ENCODE measurements at regions not wholly inside any gene's neighbourhood (a gene's known extent, or its start where the extent isn't known, plus 50 kb on each side); places are given as distances from the start of the nearest gene placed in this dataset.

DNA sequence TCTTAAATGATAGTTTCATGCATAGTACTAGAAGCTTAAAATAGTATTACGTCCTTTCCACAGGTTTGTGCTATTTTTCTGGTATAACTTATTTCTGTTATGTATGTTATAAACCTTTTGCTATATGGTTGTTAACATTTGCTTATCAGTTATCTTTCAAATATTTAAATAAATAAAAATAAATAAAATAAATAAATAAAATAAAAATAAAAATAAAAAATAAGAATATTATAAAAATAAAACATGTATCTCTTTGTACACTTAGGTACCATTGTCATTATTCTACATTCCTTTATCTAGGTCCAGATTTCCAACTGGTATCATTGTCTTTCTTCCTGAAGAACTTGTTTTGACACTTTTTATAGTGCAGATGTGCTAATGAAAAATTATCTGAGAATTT is 1310.4 kb upstream of the SLC10A2 start:
- Histone ChIP-seq H3K56ac (ENCODE audit: extremely low read depth, insufficient read depth, low read length) (no peak overlapping the region), H4K20me1 (ENCODE audit: insufficient read depth, low read length) (no peaks in the 10 kb centered on the region), H3K18ac (ENCODE audit: low read depth, low read length) (no peak overlapping the region), H3K4me3 (ENCODE audit: insufficient read depth, low read depth, low read length) (no peak overlapping the region), H3K9ac (ENCODE audit: low read depth, low read length) (no peak overlapping the region), H3K36me3 (ENCODE audit: control insufficient read depth, insufficient read depth, low read length) (no peaks in the 10 kb centered on the region), H2AK5ac (ENCODE audit: low read depth, low read length) (no peak overlapping the region), H4K91ac (ENCODE audit: insufficient read depth, low read depth, low read length) (no peak overlapping the region), H2BK5ac (ENCODE audit: low read depth, low read length, poor library complexity, severe bottlenecking) (no peak overlapping the region), H2AK9ac (replicated peaks; ENCODE audit: low read depth, low read length, poor library complexity) (no peak overlapping the region), H2BK120ac (ENCODE audit: low read depth, low read length) (no peak overlapping the region), H2BK20ac (ENCODE audit: low read depth, low read length) (no peak overlapping the region), H3K4me2 (ENCODE audit: low read depth, low read length) (no peak overlapping the region), H3K4me1 (ENCODE audit: control insufficient read depth, insufficient read depth, low read length) (no peaks in the 10 kb centered on the region), H3K4ac (ENCODE audit: low read depth, low read length) (no peak overlapping the region), H3K23ac (ENCODE audit: low read depth, low read length) (no peak overlapping the region), H3K27me3 (ENCODE audit: control insufficient read depth, insufficient read depth, low read length) (no peaks in the 10 kb centered on the region), H3K14ac (replicated peaks; ENCODE audit: low read depth, low read length) (no peak overlapping the region), H3K27ac (ENCODE audit: insufficient read depth, low read length) (no peak overlapping the region), H3K79me1 (ENCODE audit: low read depth in 1 of 2, low read length in 2 of 2) (no peaks in the 10 kb centered on the region), H3K9me1 (ENCODE audit: insufficient read depth, low read length) (no peaks in the 10 kb centered on the region), H4K8ac (ENCODE audit: low read depth in 2 of 2, low read length in 2 of 2) (no peak overlapping the region), H2AFZ (replicated peaks; ENCODE audit: low read length, poor library complexity) (no peak overlapping the region), H4K5ac (ENCODE audit: low read depth, low read length) (no peak overlapping the region), H3K9me3 (ENCODE audit: control insufficient read depth, insufficient read depth, low read length) (no peaks in the 10 kb centered on the region), H2BK15ac (ENCODE audit: low read depth, low read length) (no peak overlapping the region)
- TF ChIP-seq MAFK (IDR thresholded peaks at IDR 0.05; ENCODE audit: low read depth, low read length) (no peak), FOS (IDR thresholded peaks at IDR 0.05; ENCODE audit: low read depth, low read length) (no peak), BHLHE40 (IDR thresholded peaks at IDR 0.05; ENCODE audit: low read depth, low read length) (no peak), CEBPB (IDR thresholded peaks at IDR 0.05; ENCODE audit: low read depth, low read length) (no peak), MAZ (IDR thresholded peaks at IDR 0.05; ENCODE audit: borderline replicate concordance, low read depth, low read length) (no peak), MXI1 (IDR thresholded peaks at IDR 0.05; ENCODE audit: borderline replicate concordance, low read depth, low read length) (no peak), RFX5 (IDR thresholded peaks at IDR 0.05; ENCODE audit: low read depth, low read length) (no peak), CHD1 (IDR thresholded peaks at IDR 0.05; ENCODE audit: low read depth, low read length) (no peak), RCOR1 (IDR thresholded peaks at IDR 0.05; ENCODE audit: insufficient replicate concordance, low read length) (no peak)
- TF ChIP-seq, protein P1, sequence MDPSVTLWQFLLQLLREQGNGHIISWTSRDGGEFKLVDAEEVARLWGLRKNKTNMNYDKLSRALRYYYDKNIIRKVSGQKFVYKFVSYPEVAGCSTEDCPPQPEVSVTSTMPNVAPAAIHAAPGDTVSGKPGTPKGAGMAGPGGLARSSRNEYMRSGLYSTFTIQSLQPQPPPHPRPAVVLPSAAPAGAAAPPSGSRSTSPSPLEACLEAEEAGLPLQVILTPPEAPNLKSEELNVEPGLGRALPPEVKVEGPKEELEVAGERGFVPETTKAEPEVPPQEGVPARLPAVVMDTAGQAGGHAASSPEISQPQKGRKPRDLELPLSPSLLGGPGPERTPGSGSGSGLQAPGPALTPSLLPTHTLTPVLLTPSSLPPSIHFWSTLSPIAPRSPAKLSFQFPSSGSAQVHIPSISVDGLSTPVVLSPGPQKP (IDR thresholded peaks at IDR 0.05; ENCODE audit: borderline replicate concordance, low read depth, low read length): no peak
- TF ChIP-seq, protein P2, sequence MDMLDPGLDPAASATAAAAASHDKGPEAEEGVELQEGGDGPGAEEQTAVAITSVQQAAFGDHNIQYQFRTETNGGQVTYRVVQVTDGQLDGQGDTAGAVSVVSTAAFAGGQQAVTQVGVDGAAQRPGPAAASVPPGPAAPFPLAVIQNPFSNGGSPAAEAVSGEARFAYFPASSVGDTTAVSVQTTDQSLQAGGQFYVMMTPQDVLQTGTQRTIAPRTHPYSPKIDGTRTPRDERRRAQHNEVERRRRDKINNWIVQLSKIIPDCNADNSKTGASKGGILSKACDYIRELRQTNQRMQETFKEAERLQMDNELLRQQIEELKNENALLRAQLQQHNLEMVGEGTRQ (IDR thresholded peaks at IDR 0.05; ENCODE audit: low read depth, low read length): no peak
- TF ChIP-seq, protein P3, sequence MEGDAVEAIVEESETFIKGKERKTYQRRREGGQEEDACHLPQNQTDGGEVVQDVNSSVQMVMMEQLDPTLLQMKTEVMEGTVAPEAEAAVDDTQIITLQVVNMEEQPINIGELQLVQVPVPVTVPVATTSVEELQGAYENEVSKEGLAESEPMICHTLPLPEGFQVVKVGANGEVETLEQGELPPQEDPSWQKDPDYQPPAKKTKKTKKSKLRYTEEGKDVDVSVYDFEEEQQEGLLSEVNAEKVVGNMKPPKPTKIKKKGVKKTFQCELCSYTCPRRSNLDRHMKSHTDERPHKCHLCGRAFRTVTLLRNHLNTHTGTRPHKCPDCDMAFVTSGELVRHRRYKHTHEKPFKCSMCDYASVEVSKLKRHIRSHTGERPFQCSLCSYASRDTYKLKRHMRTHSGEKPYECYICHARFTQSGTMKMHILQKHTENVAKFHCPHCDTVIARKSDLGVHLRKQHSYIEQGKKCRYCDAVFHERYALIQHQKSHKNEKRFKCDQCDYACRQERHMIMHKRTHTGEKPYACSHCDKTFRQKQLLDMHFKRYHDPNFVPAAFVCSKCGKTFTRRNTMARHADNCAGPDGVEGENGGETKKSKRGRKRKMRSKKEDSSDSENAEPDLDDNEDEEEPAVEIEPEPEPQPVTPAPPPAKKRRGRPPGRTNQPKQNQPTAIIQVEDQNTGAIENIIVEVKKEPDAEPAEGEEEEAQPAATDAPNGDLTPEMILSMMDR (conservative IDR thresholded peaks at IDR 0.05; ENCODE audit: low read depth, low read length): no peak
- in situ Hi-C loops (cut with MboI; ENCODE audit: low sequenced_read_pairs): no loop called here
- DNase-seq (no peak), ATAC-seq (ENCODE audit: low read depth) (no peak)
- no TSS peak for BruUV-seq (replicated peaks)
- WGBS, 2 experiments (ENCODE audit: extremely low coverage in 2 of 2, insufficient read length in 1 of 2): no CpG with 5 or more reads among the region's 1 CpG
- ChIA-PET CTCF (no interaction called here), POLR2A (ENCODE audit: unreplicated experiment) (no interaction called here)
- dilution Hi-C loops (cut with HindIII; ENCODE audit: low sequenced_read_pairs, unreplicated experiment): no loop called here
- intact Hi-C loops (cut with micrococcal nuclease): no loop called here

Measured in IMR-90 (cell line).